PC-3 (cell line): ENCODE measurements at regions not wholly inside any gene's neighbourhood (a gene's known extent, or its start where the extent isn't known, plus 50 kb on each side); places are given as distances from the start of the nearest gene placed in this dataset.

Experiments
- ATAC-seq: fragments of 200-7000 bp; cut with Tn5 transposase; 2 replicates; pipeline ENCODE4 v1.9.1; 2020; ENCODE audit warnings: mild to moderate bottlenecking, moderate library complexity
- BruUV-seq: library from RNA; stranded (reverse); fragments of 400-500 nt; replicated peaks from 2 replicates; lab custom pipeline; 2021; lab: Mats Ljungman, UMichigan
- CTCF ChIA-PET: fragments of 300-600 bp; sonication (Branson Sonifier 250); formaldehyde crosslinking; loops from one replicate; lab custom pipeline; 2022; ENCODE audit warnings: antibody characterized with exemption; lab: Charles Lee
- POLR2A ChIA-PET: fragments of 300-600 bp; sonication (Branson Sonifier 250); formaldehyde crosslinking; loops from one replicate; lab custom pipeline; 2022; ENCODE audit warnings: antibody characterized with exemption; ENCODE audit not compliant: unreplicated experiment; lab: Charles Lee
- DNase-seq: peaks from one replicate; pipeline ENCODE4 v3.0.0-alpha.2; 2015
- H2AFZ ChIP-seq: fragments of 300-600 bp; sonication (generic); 2 replicates; pipeline ENCODE4 v1.6.0; 2016; ENCODE audit warnings: antibody characterized with exemption, low read length
- H3F3A ChIP-seq: fragments of 300-600 bp; sonication (generic); one replicate; pipeline ENCODE4 v1.6.0; 2017; ENCODE audit warnings: antibody characterized with exemption, low read length, control low read depth, mild to moderate bottlenecking; ENCODE audit not compliant: unreplicated experiment
- H3K27ac ChIP-seq: fragments of 300-600 bp; sonication (generic); 2 replicates; pipeline ENCODE4 v1.5.1; 2016; ENCODE audit warnings: mild to moderate bottlenecking, low read length
- H3K27me3 ChIP-seq: fragments of 300-600 bp; sonication (generic); 2 replicates; pipeline ENCODE4 v1.6.1; 2016; ENCODE audit warnings: low read length, mixed read lengths
- H3K36me3 ChIP-seq: fragments of 300-600 bp; sonication (generic); 2 replicates; pipeline ENCODE4 v1.6.1; 2016; ENCODE audit warnings: low read depth, mixed run types, low read length, mixed read lengths
- H3K4me1 ChIP-seq: fragments of 300-600 bp; sonication (generic); 2 replicates; pipeline ENCODE4 v1.5.1; 2016; ENCODE audit warnings: low read length; ENCODE audit not compliant: insufficient read depth
- H3K4me2 ChIP-seq: fragments of 300-600 bp; sonication (generic); 2 replicates; pipeline ENCODE4 v1.6.0; 2016; ENCODE audit warnings: low read length
- H3K4me3 ChIP-seq: fragments of 300-600 bp; sonication (generic); 2 replicates; pipeline ENCODE4 v1.5.1; 2016; ENCODE audit warnings: mild to moderate bottlenecking, low read length, mixed read lengths
- H3K79me2 ChIP-seq: fragments of 300-600 bp; sonication (generic); 2 replicates; pipeline ENCODE4 v1.6.1; 2017; ENCODE audit warnings: low read length, mixed read lengths
- H3K9ac ChIP-seq: fragments of 300-600 bp; sonication (generic); 2 replicates; pipeline ENCODE4 v1.6.0; 2016; ENCODE audit warnings: mild to moderate bottlenecking, low read length
- H3K9me2 ChIP-seq: fragments of 300-600 bp; sonication (generic); replicated peaks from 2 replicates; pipeline ENCODE4 v1.6.1; 2016; ENCODE audit warnings: mixed run types, low read length, mixed read lengths
- H3K9me3 ChIP-seq: fragments of 300-600 bp; sonication (generic); 2 replicates; pipeline ENCODE4 v1.6.1; 2016; ENCODE audit warnings: low read length, mixed read lengths
- H4K20me1 ChIP-seq: fragments of 300-600 bp; sonication (generic); 2 replicates; pipeline ENCODE4 v1.6.1; 2016; ENCODE audit warnings: low read length, mixed read lengths
- EZH2 ChIP-seq: fragments of 300-600 bp; sonication (generic); IDR thresholded peaks from one replicate; pipeline ENCODE4 v1.6.1; 2017; ENCODE audit warnings: antibody characterized with exemption, mild to moderate bottlenecking, low read length; ENCODE audit not compliant: unreplicated experiment
- EZH2phosphoT487 ChIP-seq: fragments of 300-600 bp; sonication (generic); IDR thresholded peaks from 2 replicates; pipeline ENCODE4 v1.6.1; 2018; ENCODE audit warnings: mild to moderate bottlenecking, antibody characterized with exemption, low read length, borderline replicate concordance
- intact Hi-C: fragments of 100-400 bp; cut with micrococcal nuclease; formaldehyde crosslinking; loops from 2 replicates; pipeline ENCODE4 v1.9.0; 2023
- TF ChIP-seq, protein P1 (sequence below): fragments of 300-600 bp; sonication (generic); conservative IDR thresholded peaks from 2 replicates; pipeline ENCODE4 v1.5.1; 2017; ENCODE audit warnings: antibody characterized with exemption, low read depth, mild to moderate bottlenecking, low read length

DNA sequence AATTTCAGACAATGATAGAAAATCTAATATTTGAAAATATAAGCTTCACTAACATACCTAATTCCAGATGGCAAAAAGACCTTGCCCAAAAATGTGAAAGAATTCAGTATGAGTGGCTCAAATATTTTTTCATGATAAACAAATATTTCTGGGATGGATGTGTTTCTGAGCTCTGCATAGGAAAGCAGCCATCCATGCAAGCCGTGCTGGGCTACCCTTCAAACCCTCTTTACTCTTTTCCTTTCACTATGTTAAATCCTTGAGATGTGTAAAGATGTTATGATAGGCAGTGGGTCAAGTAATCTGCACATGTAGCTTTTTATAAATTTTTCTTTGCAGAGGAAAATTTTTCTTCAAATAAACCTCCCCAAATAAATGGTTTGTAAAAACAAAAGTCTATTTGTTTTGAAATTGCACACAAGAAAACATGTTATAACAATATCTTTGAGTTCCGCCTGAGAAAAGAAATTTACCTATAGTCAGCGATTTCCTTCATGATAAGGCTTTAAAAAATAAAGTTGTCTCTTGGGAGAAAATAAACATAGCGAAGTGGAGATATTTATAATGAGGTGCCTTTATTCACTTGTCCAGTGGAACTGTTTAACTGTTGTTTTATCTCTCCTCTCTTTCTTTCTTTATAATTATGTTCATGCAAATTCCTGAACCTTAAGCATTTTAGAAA, 154.3 kb upstream of the PITX1 start:
- no peaks in the 10 kb centered on the region for H3K27me3 ChIP-seq
- CTCF ChIA-PET = interaction anchor here (0.6 to 0.7 kb wide), 2 partner anchors 45 to 208 kb away, joined by 3 to 5 read pairs; no protein-coding TSS in a partner anchor

DNA sequence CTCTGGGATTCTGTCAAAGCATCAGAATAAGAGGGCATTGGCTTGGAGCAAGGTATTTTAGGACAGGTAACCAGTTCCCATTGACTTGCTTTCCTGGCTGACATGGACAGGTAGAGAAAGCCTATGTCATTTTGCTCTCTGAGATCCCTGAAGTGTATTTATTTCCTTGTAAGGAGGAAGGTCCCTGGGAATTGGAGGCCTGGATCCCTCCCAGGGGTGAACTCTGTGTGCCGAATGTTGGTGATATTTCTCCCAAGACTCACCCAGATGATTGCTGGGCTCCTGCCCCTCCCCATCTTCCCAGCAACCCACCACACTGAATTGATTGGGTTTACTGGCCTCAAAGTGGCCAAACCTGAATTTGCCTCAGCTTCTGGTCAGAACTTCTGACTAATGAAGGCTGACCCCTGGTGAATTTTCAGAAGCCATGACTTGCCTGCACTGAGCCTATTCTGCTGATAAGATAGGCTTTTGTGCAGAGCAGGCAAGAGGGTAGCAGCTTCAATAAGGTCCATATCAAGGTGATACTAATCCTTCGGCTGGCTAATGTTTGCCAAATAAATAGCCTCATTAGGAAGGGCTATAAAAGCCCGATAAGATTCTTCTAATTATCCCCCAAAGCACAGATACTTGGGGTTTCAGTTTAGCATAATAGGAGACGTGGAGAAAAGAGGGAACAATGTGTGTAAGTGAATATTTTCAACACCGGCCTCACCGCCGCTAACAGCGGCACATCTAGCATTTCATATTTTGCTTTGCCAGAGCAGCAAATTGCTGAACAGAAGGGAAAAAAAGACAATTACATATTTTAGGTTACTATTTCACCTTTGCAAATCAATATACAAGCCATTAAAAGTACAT, 152.9 kb upstream of the PITX1 start:
- Histone ChIP-seq H3K79me2 (no peaks in the 10 kb centered on the region), H4K20me1 (no peaks in the 10 kb centered on the region), H3K4me3 (no peak overlapping the region), H3K4me1 (peaks cover 9% of the 10 kb centered on the region), H3F3A (no peaks in the 10 kb centered on the region), H3K27me3 (no peaks in the 10 kb centered on the region), H3K27ac (no peak overlapping the region), H3K9ac (no peak overlapping the region), H3K9me3 (no peaks in the 10 kb centered on the region), H3K9me2 (no peaks in the 10 kb centered on the region), H3K4me2 (no peak overlapping the region; the same call in 1 of the 2 replicates), H3K36me3 (no peaks in the 10 kb centered on the region), H2AFZ (peak overlapping the region; percentile 10; the same call in 1 of the 2 replicates)
- POLR2A ChIA-PET = no interaction called here
- BruUV-seq = no TSS peak
- peak; percentile 64 for DNase-seq
- TF ChIP-seq EZH2 (no peak), EZH2phosphoT487 (no peak)
- TF ChIP-seq, protein P1, sequence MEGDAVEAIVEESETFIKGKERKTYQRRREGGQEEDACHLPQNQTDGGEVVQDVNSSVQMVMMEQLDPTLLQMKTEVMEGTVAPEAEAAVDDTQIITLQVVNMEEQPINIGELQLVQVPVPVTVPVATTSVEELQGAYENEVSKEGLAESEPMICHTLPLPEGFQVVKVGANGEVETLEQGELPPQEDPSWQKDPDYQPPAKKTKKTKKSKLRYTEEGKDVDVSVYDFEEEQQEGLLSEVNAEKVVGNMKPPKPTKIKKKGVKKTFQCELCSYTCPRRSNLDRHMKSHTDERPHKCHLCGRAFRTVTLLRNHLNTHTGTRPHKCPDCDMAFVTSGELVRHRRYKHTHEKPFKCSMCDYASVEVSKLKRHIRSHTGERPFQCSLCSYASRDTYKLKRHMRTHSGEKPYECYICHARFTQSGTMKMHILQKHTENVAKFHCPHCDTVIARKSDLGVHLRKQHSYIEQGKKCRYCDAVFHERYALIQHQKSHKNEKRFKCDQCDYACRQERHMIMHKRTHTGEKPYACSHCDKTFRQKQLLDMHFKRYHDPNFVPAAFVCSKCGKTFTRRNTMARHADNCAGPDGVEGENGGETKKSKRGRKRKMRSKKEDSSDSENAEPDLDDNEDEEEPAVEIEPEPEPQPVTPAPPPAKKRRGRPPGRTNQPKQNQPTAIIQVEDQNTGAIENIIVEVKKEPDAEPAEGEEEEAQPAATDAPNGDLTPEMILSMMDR = peak; percentile 48
- ATAC-seq = peak; percentile 21; the same call in 1 of the 2 replicates
- CTCF ChIA-PET = interaction anchor here (0.6 kb wide), 1 partner anchor 20 kb away, joined by 3 read pairs; no protein-coding TSS in a partner anchor
- intact Hi-C loops = loop anchor here (1.0 kb wide), 1 partner anchor 176 kb away; no protein-coding TSS in a partner anchor

More for the DNA sequence above, 154.3 kb upstream of the PITX1 start:
- Histone ChIP-seq H4K20me1 (no peaks in the 10 kb centered on the region), H3K9me2 (no peaks in the 10 kb centered on the region), H2AFZ (no peak overlapping the region), H3F3A (no peaks in the 10 kb centered on the region), H3K9ac (no peak overlapping the region), H3K4me3 (no peak overlapping the region), H3K36me3 (no peaks in the 10 kb centered on the region), H3K9me3 (no peaks in the 10 kb centered on the region), H3K27ac (no peak overlapping the region), H3K4me2 (no peak overlapping the region), H3K4me1 (peaks cover 9% of the 10 kb centered on the region), H3K79me2 (no peaks in the 10 kb centered on the region)
- intact Hi-C loops = no loop called here
- POLR2A ChIA-PET = no interaction called here
- DNase-seq (no peak), ATAC-seq (no peak)
- TF ChIP-seq, protein P1 = no peak
- TF ChIP-seq EZH2phosphoT487 (no peak), EZH2 (no peak)
- no TSS peak for BruUV-seq
